Vagina (tissue), 2 donors: ENCODE measurements at regions not wholly inside any gene's neighbourhood (a gene's known extent, or its start where the extent isn't known, plus 50 kb on each side); places are given as distances from the start of the nearest gene placed in this dataset.

Source experiments
- DNase-seq, 2 donors: peaks; one replicate each; pipeline ENCODE4 v3.0.0-alpha.2; 2017; ENCODE audit errors: extremely low spot score in 2 of 2
- H3K27ac ChIP-seq: fragments of 200-600 bp; sonication (generic); one replicate; pipeline ENCODE4 v1.5.1; 2019
- H3K27me3 ChIP-seq: fragments of 200-600 bp; sonication (generic); one replicate; pipeline ENCODE4 v1.5.1; 2019
- H3K36me3 ChIP-seq, 2 donors: fragments of 200-600 bp; sonication (generic); one replicate each; pipeline ENCODE4 v1.5.1; 2017 to 2019
- H3K4me1 ChIP-seq: fragments of 200-600 bp; sonication (generic); one replicate; pipeline ENCODE4 v1.5.1; 2019
- H3K4me3 ChIP-seq, 2 donors: fragments of 200-600 bp; sonication (generic); 1 replicate in 1 of 2; 2 replicates in 1 of 2; pipeline ENCODE4 v1.5.1; 2016 to 2019
- H3K9me3 ChIP-seq: fragments of 200-600 bp; sonication (generic); one replicate; pipeline ENCODE4 v1.5.1; 2019
- POLR2A ChIP-seq, 2 donors: fragments of 450-650 bp; IDR thresholded peaks; one replicate each; pipeline ENCODE4 v1.6.1; 2017; ENCODE audit warnings: antibody characterized with exemption in 2 of 2, mild to moderate bottlenecking in 2 of 2, moderate library complexity in 2 of 2
- POLR2AphosphoS5 ChIP-seq, 2 donors: sonication (generic); formaldehyde crosslinking; IDR thresholded peaks; one replicate each; pipeline ENCODE4 v1.9.0; 2017; ENCODE audit warnings: antibody characterized with exemption in 2 of 2, mild to moderate bottlenecking in 2 of 2, low read depth in 1 of 2; ENCODE audit not compliant: insufficient read depth in 1 of 2
- intact Hi-C: fragments of 100-400 bp; cut with DNase I; formaldehyde crosslinking; loops from one replicate; pipeline ENCODE4 v1.15.1; 2023
- TF ChIP-seq, protein P1 (sequence below), 3 experiments: fragments of 450-650 bp in 2 of 3; fragments of 200-600 bp in 1 of 3; sonication (generic) in 1 of 3; IDR thresholded peaks; one replicate each; pipeline ENCODE4 v1.5.1; 2017 to 2019; ENCODE audit warnings: antibody characterized with exemption in 3 of 3, mild to moderate bottlenecking in 2 of 3, moderate library complexity in 2 of 3

DNA sequence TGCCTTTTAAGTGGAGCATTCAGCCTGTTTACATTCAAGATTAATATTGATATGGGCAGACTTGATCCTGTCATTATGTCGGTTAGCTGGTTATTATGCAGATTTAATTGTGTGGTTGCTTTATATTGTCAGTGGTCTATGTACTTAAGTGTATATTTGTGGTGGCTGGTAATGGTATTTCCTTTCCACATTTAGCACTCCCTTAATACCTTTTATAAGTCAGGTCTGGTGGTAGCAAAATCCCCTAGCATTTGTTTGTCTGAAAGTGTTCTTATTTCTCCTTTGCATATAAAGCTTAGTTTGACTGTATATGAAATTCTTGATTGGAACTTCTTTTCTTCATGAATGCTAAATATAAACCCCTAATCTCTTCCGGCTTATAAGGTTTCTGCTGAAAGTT is 403.7 kb upstream of the EPHA5 start:
- H3K27me3 ChIP-seq, result no peaks in the 10 kb centered on the region
- no peak for DNase-seq
- no peaks in the 10 kb centered on the region for H3K4me1 ChIP-seq
- H3K27ac ChIP-seq, result no peak overlapping the region
- intact Hi-C loops, result no loop called here
- no peak overlapping the region for H3K4me3 ChIP-seq
- no peak for TF ChIP-seq POLR2A (IDR thresholded peaks at IDR 0.05)
- TF ChIP-seq, protein P1, sequence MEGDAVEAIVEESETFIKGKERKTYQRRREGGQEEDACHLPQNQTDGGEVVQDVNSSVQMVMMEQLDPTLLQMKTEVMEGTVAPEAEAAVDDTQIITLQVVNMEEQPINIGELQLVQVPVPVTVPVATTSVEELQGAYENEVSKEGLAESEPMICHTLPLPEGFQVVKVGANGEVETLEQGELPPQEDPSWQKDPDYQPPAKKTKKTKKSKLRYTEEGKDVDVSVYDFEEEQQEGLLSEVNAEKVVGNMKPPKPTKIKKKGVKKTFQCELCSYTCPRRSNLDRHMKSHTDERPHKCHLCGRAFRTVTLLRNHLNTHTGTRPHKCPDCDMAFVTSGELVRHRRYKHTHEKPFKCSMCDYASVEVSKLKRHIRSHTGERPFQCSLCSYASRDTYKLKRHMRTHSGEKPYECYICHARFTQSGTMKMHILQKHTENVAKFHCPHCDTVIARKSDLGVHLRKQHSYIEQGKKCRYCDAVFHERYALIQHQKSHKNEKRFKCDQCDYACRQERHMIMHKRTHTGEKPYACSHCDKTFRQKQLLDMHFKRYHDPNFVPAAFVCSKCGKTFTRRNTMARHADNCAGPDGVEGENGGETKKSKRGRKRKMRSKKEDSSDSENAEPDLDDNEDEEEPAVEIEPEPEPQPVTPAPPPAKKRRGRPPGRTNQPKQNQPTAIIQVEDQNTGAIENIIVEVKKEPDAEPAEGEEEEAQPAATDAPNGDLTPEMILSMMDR (IDR thresholded peaks at IDR 0.05), result no peak
- no peak for TF ChIP-seq POLR2AphosphoS5 (IDR thresholded peaks at IDR 0.05; ENCODE audit: insufficient read depth in 1 of 2, low read depth in 1 of 2)
- H3K9me3 ChIP-seq, result no peaks in the 10 kb centered on the region
- no peaks in the 10 kb centered on the region for H3K36me3 ChIP-seq

DNA sequence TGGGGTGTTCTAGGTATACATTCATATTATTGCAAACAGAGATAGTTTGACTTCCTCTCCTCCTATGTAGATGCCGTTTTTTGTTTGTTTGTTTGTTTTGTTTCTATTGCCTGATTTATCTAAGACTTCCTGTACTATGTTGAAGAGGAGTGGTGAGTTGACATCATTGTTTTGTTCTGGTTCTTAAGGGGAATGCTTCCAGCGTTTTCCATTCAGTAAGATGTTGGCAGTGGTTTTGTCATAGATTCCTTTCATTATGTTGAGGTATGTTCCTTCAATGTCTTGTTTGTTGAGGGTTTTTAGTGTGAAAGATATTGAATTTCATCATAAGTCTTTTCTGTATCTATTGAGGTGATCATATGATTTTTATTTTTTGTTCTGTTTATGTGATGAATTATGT is 401.6 kb upstream of the EPHA5 start:
- no peaks in the 10 kb centered on the region for H3K36me3 ChIP-seq
- H3K27ac ChIP-seq, result no peak overlapping the region
- intact Hi-C loops, result no loop called here
- H3K4me3 ChIP-seq, result no peak overlapping the region
- DNase-seq, result no peak
- TF ChIP-seq POLR2AphosphoS5 (IDR thresholded peaks at IDR 0.05; ENCODE audit: insufficient read depth in 1 of 2, low read depth in 1 of 2) (no peak), POLR2A (IDR thresholded peaks at IDR 0.05) (no peak)
- TF ChIP-seq, protein P1 (IDR thresholded peaks at IDR 0.05), result no peak
- H3K9me3 ChIP-seq, result no peaks in the 10 kb centered on the region
- no peaks in the 10 kb centered on the region for H3K27me3 ChIP-seq
- no peaks in the 10 kb centered on the region for H3K4me1 ChIP-seq

DNA sequence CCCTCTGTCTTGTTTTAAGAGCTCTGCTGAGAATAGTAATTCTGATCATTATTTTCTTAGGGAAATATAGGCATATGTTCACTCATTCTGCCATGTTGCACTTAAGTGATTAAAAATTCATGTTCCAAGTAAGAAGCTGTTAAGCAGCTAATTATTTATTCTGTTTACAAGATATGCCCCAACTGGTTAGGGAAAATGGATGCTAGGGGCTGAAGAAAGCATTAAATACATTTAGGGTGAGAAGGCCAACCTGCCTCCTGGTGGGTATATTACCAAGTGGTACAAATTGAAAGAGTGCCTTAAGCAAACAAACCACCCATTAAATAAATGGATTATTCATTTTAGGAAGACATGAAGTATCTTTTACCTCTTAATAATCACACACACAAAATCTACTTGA is 392.6 kb upstream of the EPHA5 start:
- intact Hi-C loops, result no loop called here
- H3K4me1 ChIP-seq, result no peaks in the 10 kb centered on the region
- no peak overlapping the region for H3K4me3 ChIP-seq
- no peaks in the 10 kb centered on the region for H3K36me3 ChIP-seq
- no peak overlapping the region for H3K27ac ChIP-seq
- H3K9me3 ChIP-seq, result no peaks in the 10 kb centered on the region
- no peak for DNase-seq
- H3K27me3 ChIP-seq, result no peaks in the 10 kb centered on the region
- no peak for TF ChIP-seq POLR2AphosphoS5 (IDR thresholded peaks at IDR 0.05; ENCODE audit: insufficient read depth in 1 of 2, low read depth in 1 of 2)
- TF ChIP-seq, protein P1 (IDR thresholded peaks at IDR 0.05), result no peak
- TF ChIP-seq POLR2A (IDR thresholded peaks at IDR 0.05), result no peak

DNA sequence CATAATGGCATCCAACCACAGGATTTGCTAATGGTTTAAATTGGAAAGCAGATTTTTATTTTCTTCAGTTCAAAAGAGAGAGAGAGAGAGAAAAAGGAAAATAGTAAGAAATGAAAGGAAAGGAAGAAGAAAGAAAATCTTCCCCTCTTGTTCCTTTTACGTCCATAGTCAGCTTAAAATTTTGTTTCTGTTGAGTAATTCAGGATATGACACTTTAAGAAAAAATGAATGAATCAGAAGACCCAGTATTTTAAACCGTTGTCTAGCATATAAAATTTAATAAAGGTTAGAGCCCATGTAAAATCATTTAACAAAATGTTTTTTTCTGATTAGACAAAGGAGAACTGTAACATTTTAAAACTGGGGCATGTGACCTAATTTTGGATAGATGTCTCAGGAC is 391.8 kb upstream of the EPHA5 start:
- TF ChIP-seq POLR2A (IDR thresholded peaks at IDR 0.05), result no peak
- no peak for TF ChIP-seq POLR2AphosphoS5 (IDR thresholded peaks at IDR 0.05; ENCODE audit: insufficient read depth in 1 of 2, low read depth in 1 of 2)
- TF ChIP-seq, protein P1 (IDR thresholded peaks at IDR 0.05), result no peak
- no peak overlapping the region for H3K27ac ChIP-seq
- H3K4me1 ChIP-seq, result no peaks in the 10 kb centered on the region
- intact Hi-C loops, result no loop called here
- no peaks in the 10 kb centered on the region for H3K36me3 ChIP-seq
- no peaks in the 10 kb centered on the region for H3K9me3 ChIP-seq
- H3K4me3 ChIP-seq, result no peak overlapping the region
- H3K27me3 ChIP-seq, result no peaks in the 10 kb centered on the region
- no peak for DNase-seq

DNA sequence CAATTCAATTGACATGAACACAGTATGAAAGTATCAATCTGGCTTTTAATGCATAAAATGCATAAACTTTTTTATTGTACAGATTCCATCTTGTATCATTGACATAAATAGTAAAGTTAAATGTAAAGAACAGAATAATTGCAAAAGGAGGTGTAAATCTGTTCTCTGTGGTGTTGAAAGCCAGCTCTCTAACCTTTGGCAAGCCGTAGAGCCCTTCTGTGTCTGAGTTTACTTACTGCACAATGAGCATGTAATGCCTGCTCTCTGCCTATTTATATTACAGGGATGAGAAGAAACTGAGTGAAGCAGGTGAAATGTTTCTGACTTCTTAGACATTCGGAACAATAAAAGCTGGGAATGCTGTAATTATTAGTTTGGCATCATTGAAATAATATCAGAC is 389.3 kb upstream of the EPHA5 start:
- DNase-seq, result no peak
- intact Hi-C loops, result no loop called here
- TF ChIP-seq, protein P1 (IDR thresholded peaks at IDR 0.05), result no peak
- TF ChIP-seq POLR2AphosphoS5 (IDR thresholded peaks at IDR 0.05; ENCODE audit: insufficient read depth in 1 of 2, low read depth in 1 of 2) (no peak), POLR2A (IDR thresholded peaks at IDR 0.05) (no peak)
- Histone ChIP-seq H3K27me3 (no peaks in the 10 kb centered on the region), H3K27ac (no peak overlapping the region), H3K36me3 (no peaks in the 10 kb centered on the region), H3K9me3 (no peaks in the 10 kb centered on the region), H3K4me1 (no peaks in the 10 kb centered on the region), H3K4me3 (no peak overlapping the region)
